ENCODE measurements at regions not wholly inside any gene's neighbourhood (a gene's known extent, or its start where the extent isn't known, plus 50 kb on each side); places are given as distances from the start of the nearest gene placed in this dataset.
"Not testable (repeated sequence)": the region's sequence is repeated elsewhere in the genome, so short reads cannot be mapped to it uniquely, and the experiment has no call there.

- Histone ChIP-seq H3K4me1 (ENCODE audit: control insufficient read depth, insufficient read depth, low read length) (peaks cover 6% of the 10 kb centered on the region), H3K4me3 (ENCODE audit: low read depth, low read length) (no peak overlapping the region), H3K9me3 (ENCODE audit: control insufficient read depth, insufficient read depth, low read depth, low read length) (no peaks in the 10 kb centered on the region), H3K9ac (ENCODE audit: low read length) (no peak overlapping the region), H3K27me3 (ENCODE audit: control insufficient read depth, insufficient read depth, low read length) (peaks cover 10% of the 10 kb centered on the region), H3K27ac (ENCODE audit: low read depth, low read length) (no peak overlapping the region), H3K36me3 (ENCODE audit: control insufficient read depth, insufficient read depth, low read length) (no peaks in the 10 kb centered on the region)
Measured at GRCh38 chr12:112671564-112671963, 120.0 kb upstream of the RPH3A start.

GRCh38 chr12:112674539-112674938, 117.0 kb upstream of the RPH3A start:
- peaks cover 11% of the 10 kb centered on the region for H3K4me1 ChIP-seq (ENCODE audit: control insufficient read depth, insufficient read depth, low read length)
- no peak overlapping the region for H3K27ac ChIP-seq (ENCODE audit: low read depth, low read length)
- no peaks in the 10 kb centered on the region; the same call in 1 of the 2 replicates for H3K27me3 ChIP-seq (ENCODE audit: control insufficient read depth, insufficient read depth, low read length)
- no peaks in the 10 kb centered on the region for H3K36me3 ChIP-seq (ENCODE audit: control insufficient read depth, insufficient read depth, low read length)
- H3K9ac ChIP-seq (ENCODE audit: low read length) = no peak overlapping the region
- H3K4me3 ChIP-seq (ENCODE audit: low read depth, low read length) = no peak overlapping the region
- H3K9me3 ChIP-seq (ENCODE audit: control insufficient read depth, insufficient read depth, low read depth, low read length) = no peaks in the 10 kb centered on the region

GRCh38 chr12:112676507-112676906, 115.0 kb upstream of the RPH3A start:
- no peak overlapping the region for H3K4me3 ChIP-seq (ENCODE audit: low read depth, low read length)
- H3K27ac ChIP-seq (ENCODE audit: low read depth, low read length) = no peak overlapping the region
- H3K9ac ChIP-seq (ENCODE audit: low read length) = no peak overlapping the region
- H3K9me3 ChIP-seq (ENCODE audit: control insufficient read depth, insufficient read depth, low read depth, low read length) = no peaks in the 10 kb centered on the region
- no peaks in the 10 kb centered on the region for H3K27me3 ChIP-seq (ENCODE audit: control insufficient read depth, insufficient read depth, low read length)
- no peaks in the 10 kb centered on the region for H3K36me3 ChIP-seq (ENCODE audit: control insufficient read depth, insufficient read depth, low read length)
- peaks cover 11% of the 10 kb centered on the region for H3K4me1 ChIP-seq (ENCODE audit: control insufficient read depth, insufficient read depth, low read length)

DNA sequence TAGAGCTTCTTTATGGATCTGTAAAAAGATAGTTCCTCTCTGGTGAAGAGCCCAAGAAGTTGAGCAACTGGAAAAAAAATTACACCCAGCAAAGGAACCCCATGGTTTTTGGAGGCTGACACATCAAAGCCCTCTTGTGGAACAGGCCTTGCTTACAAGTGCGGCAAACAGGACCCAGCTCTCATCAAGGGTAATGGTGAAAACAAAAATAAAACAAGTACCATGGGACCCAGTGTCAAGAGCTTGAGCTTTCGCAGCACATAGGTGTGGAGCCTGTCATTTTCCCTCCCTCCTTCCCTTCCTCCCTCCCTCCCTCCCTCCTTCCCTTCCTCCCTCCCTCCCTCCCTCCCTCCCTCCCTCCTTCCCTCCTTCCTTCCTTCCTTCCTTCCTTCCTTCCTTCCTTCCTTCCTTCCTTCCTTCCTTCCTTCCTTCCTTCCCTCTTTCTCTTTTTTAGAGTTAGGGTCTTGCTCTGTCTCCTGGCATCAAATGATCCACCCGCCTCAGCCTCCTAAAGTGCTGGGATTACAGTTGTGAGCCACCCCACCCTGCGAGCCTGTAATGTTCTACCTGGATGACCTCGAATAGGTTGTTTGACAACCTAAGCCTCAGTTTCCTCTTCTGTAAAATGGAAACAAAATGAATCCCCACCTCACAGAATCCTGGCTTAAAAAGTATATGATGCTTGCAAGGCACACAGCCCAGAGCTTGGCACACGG, 114.3 kb upstream of the RPH3A start:
- Histone ChIP-seq H3K36me3 (ENCODE audit: control insufficient read depth, insufficient read depth, low read length) (no peaks in the 10 kb centered on the region), H3K4me3 (ENCODE audit: low read depth, low read length) (no peak overlapping the region), H3K27ac (ENCODE audit: low read depth, low read length) (no peak overlapping the region), H3K9ac (ENCODE audit: low read length) (no peak overlapping the region), H3K27me3 (ENCODE audit: control insufficient read depth, insufficient read depth, low read length) (no peaks in the 10 kb centered on the region), H3K9me3 (ENCODE audit: control insufficient read depth, insufficient read depth, low read depth, low read length) (no peaks in the 10 kb centered on the region), H3K4me1 (ENCODE audit: control insufficient read depth, insufficient read depth, low read length) (peaks cover 11% of the 10 kb centered on the region)

DNA sequence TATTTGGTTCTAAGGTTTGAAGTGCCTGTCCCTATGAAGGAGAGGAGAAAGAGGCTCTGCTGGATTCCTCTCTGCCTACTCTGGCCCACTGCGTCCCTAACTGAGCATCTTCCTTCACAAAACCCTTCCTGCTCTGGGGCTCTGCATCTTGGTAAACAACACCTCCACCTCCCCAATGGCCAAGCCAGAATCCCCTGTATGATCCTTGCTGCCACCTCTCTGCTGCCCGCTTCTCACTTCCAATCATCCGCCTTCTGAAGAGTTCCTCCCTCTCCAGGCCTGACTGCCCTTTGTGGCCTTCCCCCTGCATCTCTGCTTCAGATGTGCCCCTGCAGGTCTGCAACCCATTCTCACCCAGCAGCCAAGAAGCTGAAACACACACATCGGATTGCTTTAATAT, 110.6 kb upstream of the RPH3A start:
- H3K4me1 ChIP-seq (ENCODE audit: control insufficient read depth, insufficient read depth, low read length) = peaks cover 10% of the 10 kb centered on the region
- H3K9me3 ChIP-seq (ENCODE audit: control insufficient read depth, insufficient read depth, low read depth, low read length) = no peaks in the 10 kb centered on the region
- H3K9ac ChIP-seq (ENCODE audit: low read length) = no peak overlapping the region
- no peak overlapping the region for H3K27ac ChIP-seq (ENCODE audit: low read depth, low read length)
- H3K4me3 ChIP-seq (ENCODE audit: low read depth, low read length) = no peak overlapping the region
- no peaks in the 10 kb centered on the region for H3K36me3 ChIP-seq (ENCODE audit: control insufficient read depth, insufficient read depth, low read length)
- H3K27me3 ChIP-seq (ENCODE audit: control insufficient read depth, insufficient read depth, low read length) = no peaks in the 10 kb centered on the region

DNA sequence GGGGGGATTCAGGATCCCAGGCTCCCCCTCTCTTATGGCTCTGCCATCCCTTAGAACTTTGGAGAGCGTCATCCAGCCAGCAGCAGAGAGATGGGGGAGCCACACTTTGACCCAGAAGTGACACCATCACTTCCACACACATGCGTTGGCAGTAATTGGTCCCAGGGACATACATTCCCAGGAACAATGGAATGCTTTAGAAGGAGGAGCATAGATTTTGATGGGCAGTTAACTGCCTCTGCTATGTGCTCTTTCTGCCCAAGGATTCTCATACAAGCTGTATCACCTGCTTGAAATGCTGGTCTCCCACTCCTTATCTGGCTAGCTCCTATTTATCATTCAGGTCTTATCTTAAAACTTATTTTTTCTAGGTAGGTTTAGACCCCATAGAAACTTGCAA, 109.0 kb upstream of the RPH3A start:
- no peaks in the 10 kb centered on the region for H3K36me3 ChIP-seq (ENCODE audit: control insufficient read depth, insufficient read depth, low read length)
- no peak overlapping the region for H3K27ac ChIP-seq (ENCODE audit: low read depth, low read length)
- H3K9me3 ChIP-seq (ENCODE audit: control insufficient read depth, insufficient read depth, low read depth, low read length) = no peaks in the 10 kb centered on the region
- H3K4me1 ChIP-seq (ENCODE audit: control insufficient read depth, insufficient read depth, low read length) = no peaks in the 10 kb centered on the region
- H3K4me3 ChIP-seq (ENCODE audit: low read depth, low read length) = no peak overlapping the region
- H3K9ac ChIP-seq (ENCODE audit: low read length) = no peak overlapping the region
- H3K27me3 ChIP-seq (ENCODE audit: control insufficient read depth, insufficient read depth, low read length) = no peaks in the 10 kb centered on the region

GRCh38 chr12:112684742-112685141, 106.8 kb upstream of the RPH3A start:
- no peak overlapping the region for H3K4me3 ChIP-seq (ENCODE audit: low read depth, low read length)
- no peak overlapping the region for H3K9ac ChIP-seq (ENCODE audit: low read length)
- H3K4me1 ChIP-seq (ENCODE audit: control insufficient read depth, insufficient read depth, low read length) = no peaks in the 10 kb centered on the region
- H3K27me3 ChIP-seq (ENCODE audit: control insufficient read depth, insufficient read depth, low read length) = no peaks in the 10 kb centered on the region
- H3K27ac ChIP-seq (ENCODE audit: low read depth, low read length) = no peak overlapping the region
- H3K9me3 ChIP-seq (ENCODE audit: control insufficient read depth, insufficient read depth, low read depth, low read length) = no peaks in the 10 kb centered on the region
- no peaks in the 10 kb centered on the region for H3K36me3 ChIP-seq (ENCODE audit: control insufficient read depth, insufficient read depth, low read length)

- no peaks in the 10 kb centered on the region for H3K36me3 ChIP-seq (ENCODE audit: control insufficient read depth, insufficient read depth, low read length)
- H3K27me3 ChIP-seq (ENCODE audit: control insufficient read depth, insufficient read depth, low read length) = no peaks in the 10 kb centered on the region
- no peaks in the 10 kb centered on the region for H3K4me1 ChIP-seq (ENCODE audit: control insufficient read depth, insufficient read depth, low read length)
- H3K4me3 ChIP-seq (ENCODE audit: low read depth, low read length) = no peak overlapping the region
- no peak overlapping the region for H3K27ac ChIP-seq (ENCODE audit: low read depth, low read length)
- H3K9ac ChIP-seq (ENCODE audit: low read length) = no peak overlapping the region
- no peaks in the 10 kb centered on the region for H3K9me3 ChIP-seq (ENCODE audit: control insufficient read depth, insufficient read depth, low read depth, low read length)
Measured at GRCh38 chr12:112685321-112685720, 106.2 kb upstream of the RPH3A start.

DNA sequence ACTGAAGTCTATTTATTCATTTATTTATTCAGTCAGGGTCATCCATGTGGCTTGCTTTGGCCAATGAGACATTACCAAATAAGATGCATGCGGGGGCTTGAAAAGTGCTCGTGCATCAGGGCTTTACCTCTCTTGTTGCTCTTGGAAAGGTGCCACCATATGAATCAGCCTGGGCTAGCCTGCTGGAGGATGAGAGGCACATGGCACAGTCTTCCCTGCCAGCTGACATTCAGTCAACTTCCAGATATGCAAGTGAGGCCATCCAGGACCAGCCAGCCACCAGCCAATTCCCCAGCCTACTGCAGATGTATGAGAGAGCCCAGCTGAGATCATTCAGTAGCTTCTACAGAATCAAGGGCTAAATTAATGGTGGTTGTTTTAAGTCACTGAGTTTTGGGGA, 105.2 kb upstream of the RPH3A start:
- Histone ChIP-seq H3K4me1 (ENCODE audit: control insufficient read depth, insufficient read depth, low read length) (no peaks in the 10 kb centered on the region), H3K27ac (ENCODE audit: low read depth, low read length) (no peak overlapping the region), H3K9ac (ENCODE audit: low read length) (no peak overlapping the region), H3K36me3 (ENCODE audit: control insufficient read depth, insufficient read depth, low read length) (no peaks in the 10 kb centered on the region), H3K4me3 (ENCODE audit: low read depth, low read length) (no peak overlapping the region), H3K9me3 (ENCODE audit: control insufficient read depth, insufficient read depth, low read depth, low read length) (no peaks in the 10 kb centered on the region), H3K27me3 (ENCODE audit: control insufficient read depth, insufficient read depth, low read length) (no peaks in the 10 kb centered on the region)

DNA sequence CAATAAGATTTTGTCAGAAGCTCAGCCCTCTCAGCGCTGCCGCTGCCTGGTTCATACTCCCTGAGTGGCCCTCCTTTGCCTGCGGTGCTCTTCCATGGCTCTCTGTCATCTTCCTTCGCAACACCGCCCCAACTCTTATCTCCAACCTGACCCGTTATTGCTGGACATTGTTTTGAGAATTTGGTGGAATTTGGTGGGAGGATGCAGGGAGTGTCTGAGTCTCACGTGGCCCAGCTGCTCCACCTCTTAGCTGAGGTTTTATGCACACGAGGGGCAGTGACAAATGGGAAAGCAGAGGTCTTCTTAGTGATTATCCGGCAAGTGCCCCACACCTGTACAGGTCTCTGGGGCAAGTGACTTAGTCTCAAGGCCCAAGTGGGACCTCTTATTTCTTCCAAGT, 97.5 kb upstream of the RPH3A start:
- no peaks in the 10 kb centered on the region for H3K27me3 ChIP-seq (ENCODE audit: control insufficient read depth, insufficient read depth, low read length)
- H3K27ac ChIP-seq (ENCODE audit: low read depth, low read length) = no peak overlapping the region
- 0 out of 2 replicates have a peak, but pooled peaks cover 2% of the 10 kb centered on the region for H3K4me1 ChIP-seq (ENCODE audit: control insufficient read depth, insufficient read depth, low read length)
- H3K9ac ChIP-seq (ENCODE audit: low read length) = no peak overlapping the region
- no peaks in the 10 kb centered on the region for H3K9me3 ChIP-seq (ENCODE audit: control insufficient read depth, insufficient read depth, low read depth, low read length)
- H3K4me3 ChIP-seq (ENCODE audit: low read depth, low read length) = no peak overlapping the region
- no peaks in the 10 kb centered on the region for H3K36me3 ChIP-seq (ENCODE audit: control insufficient read depth, insufficient read depth, low read length)

GRCh38 chr12:112697441-112697840, 94.1 kb upstream of the RPH3A start:
- H3K27ac ChIP-seq (ENCODE audit: low read depth, low read length); H3K4me1 ChIP-seq (ENCODE audit: control insufficient read depth, insufficient read depth, low read length); H3K9me3 ChIP-seq (ENCODE audit: control insufficient read depth, insufficient read depth, low read depth, low read length); H3K4me3 ChIP-seq (ENCODE audit: low read depth, low read length); H3K27me3 ChIP-seq (ENCODE audit: control insufficient read depth, insufficient read depth, low read length); H3K9ac ChIP-seq (ENCODE audit: low read length); H3K36me3 ChIP-seq (ENCODE audit: control insufficient read depth, insufficient read depth, low read length): not testable (repeated sequence)
